PC-3 (cell line): ENCODE measurements at regions not wholly inside any gene's neighbourhood (a gene's known extent, or its start where the extent isn't known, plus 50 kb on each side); places are given as distances from the start of the nearest gene placed in this dataset.

Source experiments
- ATAC-seq: fragments of 200-7000 bp; cut with Tn5 transposase; 2 replicates; pipeline ENCODE4 v1.9.1; 2020; ENCODE audit warnings: mild to moderate bottlenecking, moderate library complexity
- BruUV-seq: library from RNA; stranded (reverse); fragments of 400-500 nt; replicated peaks from 2 replicates; lab custom pipeline; 2021; lab: Mats Ljungman, UMichigan
- CTCF ChIA-PET: fragments of 300-600 bp; sonication (Branson Sonifier 250); formaldehyde crosslinking; loops from one replicate; lab custom pipeline; 2022; ENCODE audit warnings: antibody characterized with exemption; lab: Charles Lee
- POLR2A ChIA-PET: fragments of 300-600 bp; sonication (Branson Sonifier 250); formaldehyde crosslinking; loops from one replicate; lab custom pipeline; 2022; ENCODE audit warnings: antibody characterized with exemption; ENCODE audit not compliant: unreplicated experiment; lab: Charles Lee
- DNase-seq: peaks from one replicate; pipeline ENCODE4 v3.0.0-alpha.2; 2015
- H2AFZ ChIP-seq: fragments of 300-600 bp; sonication (generic); 2 replicates; pipeline ENCODE4 v1.6.0; 2016; ENCODE audit warnings: antibody characterized with exemption, low read length
- H3F3A ChIP-seq: fragments of 300-600 bp; sonication (generic); one replicate; pipeline ENCODE4 v1.6.0; 2017; ENCODE audit warnings: antibody characterized with exemption, low read length, control low read depth, mild to moderate bottlenecking; ENCODE audit not compliant: unreplicated experiment
- H3K27ac ChIP-seq: fragments of 300-600 bp; sonication (generic); 2 replicates; pipeline ENCODE4 v1.5.1; 2016; ENCODE audit warnings: mild to moderate bottlenecking, low read length
- H3K27me3 ChIP-seq: fragments of 300-600 bp; sonication (generic); 2 replicates; pipeline ENCODE4 v1.6.1; 2016; ENCODE audit warnings: low read length, mixed read lengths
- H3K36me3 ChIP-seq: fragments of 300-600 bp; sonication (generic); 2 replicates; pipeline ENCODE4 v1.6.1; 2016; ENCODE audit warnings: low read depth, mixed run types, low read length, mixed read lengths
- H3K4me1 ChIP-seq: fragments of 300-600 bp; sonication (generic); 2 replicates; pipeline ENCODE4 v1.5.1; 2016; ENCODE audit warnings: low read length; ENCODE audit not compliant: insufficient read depth
- H3K4me2 ChIP-seq: fragments of 300-600 bp; sonication (generic); 2 replicates; pipeline ENCODE4 v1.6.0; 2016; ENCODE audit warnings: low read length
- H3K4me3 ChIP-seq: fragments of 300-600 bp; sonication (generic); 2 replicates; pipeline ENCODE4 v1.5.1; 2016; ENCODE audit warnings: mild to moderate bottlenecking, low read length, mixed read lengths
- H3K79me2 ChIP-seq: fragments of 300-600 bp; sonication (generic); 2 replicates; pipeline ENCODE4 v1.6.1; 2017; ENCODE audit warnings: low read length, mixed read lengths
- H3K9ac ChIP-seq: fragments of 300-600 bp; sonication (generic); 2 replicates; pipeline ENCODE4 v1.6.0; 2016; ENCODE audit warnings: mild to moderate bottlenecking, low read length
- H3K9me2 ChIP-seq: fragments of 300-600 bp; sonication (generic); replicated peaks from 2 replicates; pipeline ENCODE4 v1.6.1; 2016; ENCODE audit warnings: mixed run types, low read length, mixed read lengths
- H3K9me3 ChIP-seq: fragments of 300-600 bp; sonication (generic); 2 replicates; pipeline ENCODE4 v1.6.1; 2016; ENCODE audit warnings: low read length, mixed read lengths
- H4K20me1 ChIP-seq: fragments of 300-600 bp; sonication (generic); 2 replicates; pipeline ENCODE4 v1.6.1; 2016; ENCODE audit warnings: low read length, mixed read lengths
- CTCF ChIP-seq: fragments of 300-600 bp; sonication (generic); conservative IDR thresholded peaks from 2 replicates; pipeline ENCODE4 v1.5.1; 2017; ENCODE audit warnings: antibody characterized with exemption, low read depth, mild to moderate bottlenecking, low read length
- EZH2 ChIP-seq: fragments of 300-600 bp; sonication (generic); IDR thresholded peaks from one replicate; pipeline ENCODE4 v1.6.1; 2017; ENCODE audit warnings: antibody characterized with exemption, mild to moderate bottlenecking, low read length; ENCODE audit not compliant: unreplicated experiment
- EZH2phosphoT487 ChIP-seq: fragments of 300-600 bp; sonication (generic); IDR thresholded peaks from 2 replicates; pipeline ENCODE4 v1.6.1; 2018; ENCODE audit warnings: mild to moderate bottlenecking, antibody characterized with exemption, low read length, borderline replicate concordance
- intact Hi-C: fragments of 100-400 bp; cut with micrococcal nuclease; formaldehyde crosslinking; loops from 2 replicates; pipeline ENCODE4 v1.9.0; 2023

GRCh38 chr12:60112063-60112462 lies 516.2 kb downstream of the SLC16A7 start:
- ChIA-PET POLR2A (no interaction called here), CTCF (no interaction called here)
- Histone ChIP-seq H3K27me3 (no peaks in the 10 kb centered on the region), H3K4me3 (no peak overlapping the region), H3K4me2 (no peak overlapping the region), H3K9ac (no peak overlapping the region), H4K20me1 (no peaks in the 10 kb centered on the region), H3K36me3 (no peaks in the 10 kb centered on the region), H3K27ac (no peak overlapping the region), H2AFZ (no peak overlapping the region), H3K4me1 (no peaks in the 10 kb centered on the region), H3F3A (no peaks in the 10 kb centered on the region), H3K9me2 (no peaks in the 10 kb centered on the region), H3K79me2 (no peaks in the 10 kb centered on the region), H3K9me3 (no peaks in the 10 kb centered on the region)
- no TSS peak for BruUV-seq
- TF ChIP-seq CTCF (no peak), EZH2phosphoT487 (no peak), EZH2 (no peak)
- DNase-seq = no peak
- ATAC-seq = no peak
- intact Hi-C loops = loop anchor here (5.0 kb wide), 1 partner anchor 145 kb away; no protein-coding TSS in a partner anchor

- H3K4me3 ChIP-seq = no peak overlapping the region
- H3K9ac ChIP-seq = no peak overlapping the region
- H3K9me3 ChIP-seq = no peaks in the 10 kb centered on the region
- no peak overlapping the region for H2AFZ ChIP-seq
- H3F3A ChIP-seq = no peaks in the 10 kb centered on the region
- ChIA-PET POLR2A (no interaction called here), CTCF (no interaction called here)
- H4K20me1 ChIP-seq = no peaks in the 10 kb centered on the region
- TF ChIP-seq EZH2phosphoT487 (no peak), CTCF (no peak), EZH2 (no peak)
- no peak for ATAC-seq
- DNase-seq = peak; percentile 27
- no peaks in the 10 kb centered on the region for H3K36me3 ChIP-seq
- no peaks in the 10 kb centered on the region for H3K4me1 ChIP-seq
- intact Hi-C loops = loop anchor here (5.0 kb wide), 1 partner anchor 145 kb away; no protein-coding TSS in a partner anchor
- H3K79me2 ChIP-seq = no peaks in the 10 kb centered on the region
- no TSS peak for BruUV-seq
- H3K27me3 ChIP-seq = no peaks in the 10 kb centered on the region
- H3K9me2 ChIP-seq = no peaks in the 10 kb centered on the region
- no peak overlapping the region for H3K27ac ChIP-seq
- H3K4me2 ChIP-seq = no peak overlapping the region
Observed at GRCh38 chr12:60112763-60113162, 516.9 kb downstream of the SLC16A7 start.

- Histone ChIP-seq H3K9ac (no peak overlapping the region), H3K27me3 (no peaks in the 10 kb centered on the region), H3K27ac (no peak overlapping the region), H3K9me2 (no peaks in the 10 kb centered on the region), H3K79me2 (no peaks in the 10 kb centered on the region), H3K9me3 (no peaks in the 10 kb centered on the region), H3K4me1 (peaks cover 2% of the 10 kb centered on the region; the same call in 1 of the 2 replicates), H4K20me1 (no peaks in the 10 kb centered on the region), H3F3A (no peaks in the 10 kb centered on the region), H3K36me3 (no peaks in the 10 kb centered on the region), H2AFZ (no peak overlapping the region), H3K4me3 (no peak overlapping the region), H3K4me2 (no peak overlapping the region)
- ChIA-PET CTCF (no interaction called here), POLR2A (no interaction called here)
- no TSS peak for BruUV-seq
- ATAC-seq = no peak
- no peak for TF ChIP-seq EZH2
- no peak for TF ChIP-seq EZH2phosphoT487
- TF ChIP-seq CTCF = no peak
- DNase-seq = no peak
- intact Hi-C loops = loop anchor here (5.0 kb wide), 1 partner anchor 143 kb away; no protein-coding TSS in a partner anchor
Observed at GRCh38 chr12:60114169-60114568, 518.3 kb downstream of the SLC16A7 start.
